AG10803 (cell line): ENCODE measurements at regions not wholly inside any gene's neighbourhood (a gene's known extent, or its start where the extent isn't known, plus 50 kb on each side); places are given as distances from the start of the nearest gene placed in this dataset.

Experiments
- DNase-seq: peaks from one replicate; pipeline ENCODE4 v3.0.0; 2010; ENCODE audit warnings: low read depth
- H3K4me3 ChIP-seq: 2 replicates; pipeline ENCODE4 v1.5.1; 2011; ENCODE audit warnings: mild to moderate bottlenecking, low read length, control low read depth
- TF ChIP-seq, protein P1 (sequence below): conservative IDR thresholded peaks from 2 replicates; pipeline ENCODE4 v1.5.1; 2011; ENCODE audit warnings: mild to moderate bottlenecking, low read length, control low read depth, inconsistent platforms

DNA sequence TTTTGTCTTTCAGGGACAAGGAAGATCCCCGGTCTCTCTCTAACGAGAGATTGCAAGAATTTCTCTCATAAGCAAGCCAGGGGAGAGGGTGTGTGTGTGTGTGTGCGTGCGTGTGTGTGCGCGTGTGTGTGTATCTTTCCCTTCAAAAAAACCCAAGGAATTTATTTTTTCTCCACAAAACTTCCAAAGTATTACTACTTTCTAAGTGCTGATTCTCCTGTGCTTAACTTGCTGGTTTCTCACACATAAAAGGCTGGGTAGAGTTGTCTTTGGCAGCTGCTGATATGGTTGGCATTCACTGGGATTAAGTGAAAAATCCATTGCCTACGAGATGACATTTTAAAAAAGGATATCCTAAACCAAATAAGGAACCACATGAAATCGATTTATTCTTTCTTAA, 435.7 kb downstream of the RAPGEF2 start:
- no peak overlapping the region for H3K4me3 ChIP-seq
- DNase-seq, result no peak
- TF ChIP-seq, protein P1, sequence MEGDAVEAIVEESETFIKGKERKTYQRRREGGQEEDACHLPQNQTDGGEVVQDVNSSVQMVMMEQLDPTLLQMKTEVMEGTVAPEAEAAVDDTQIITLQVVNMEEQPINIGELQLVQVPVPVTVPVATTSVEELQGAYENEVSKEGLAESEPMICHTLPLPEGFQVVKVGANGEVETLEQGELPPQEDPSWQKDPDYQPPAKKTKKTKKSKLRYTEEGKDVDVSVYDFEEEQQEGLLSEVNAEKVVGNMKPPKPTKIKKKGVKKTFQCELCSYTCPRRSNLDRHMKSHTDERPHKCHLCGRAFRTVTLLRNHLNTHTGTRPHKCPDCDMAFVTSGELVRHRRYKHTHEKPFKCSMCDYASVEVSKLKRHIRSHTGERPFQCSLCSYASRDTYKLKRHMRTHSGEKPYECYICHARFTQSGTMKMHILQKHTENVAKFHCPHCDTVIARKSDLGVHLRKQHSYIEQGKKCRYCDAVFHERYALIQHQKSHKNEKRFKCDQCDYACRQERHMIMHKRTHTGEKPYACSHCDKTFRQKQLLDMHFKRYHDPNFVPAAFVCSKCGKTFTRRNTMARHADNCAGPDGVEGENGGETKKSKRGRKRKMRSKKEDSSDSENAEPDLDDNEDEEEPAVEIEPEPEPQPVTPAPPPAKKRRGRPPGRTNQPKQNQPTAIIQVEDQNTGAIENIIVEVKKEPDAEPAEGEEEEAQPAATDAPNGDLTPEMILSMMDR, result no peak

- TF ChIP-seq, protein P1, result no peak
- DNase-seq, result no peak
- H3K4me3 ChIP-seq, result no peak overlapping the region
Observed at GRCh38 chr4:159540038-159540437, 437.2 kb downstream of the RAPGEF2 start.

GRCh38 chr4:159540501-159540900, 437.6 kb downstream of the RAPGEF2 start:
- H3K4me3 ChIP-seq, result no peak overlapping the region
- TF ChIP-seq, protein P1, result no peak
- no peak for DNase-seq

- no peak for DNase-seq
- TF ChIP-seq, protein P1, result no peak
- H3K4me3 ChIP-seq, result no peak overlapping the region
Observed at GRCh38 chr4:159541143-159541542, 438.3 kb downstream of the RAPGEF2 start.

- no peak for DNase-seq
- no peak overlapping the region for H3K4me3 ChIP-seq
- TF ChIP-seq, protein P1, result no peak
Observed at GRCh38 chr4:159542296-159542695, 439.4 kb downstream of the RAPGEF2 start.

DNA sequence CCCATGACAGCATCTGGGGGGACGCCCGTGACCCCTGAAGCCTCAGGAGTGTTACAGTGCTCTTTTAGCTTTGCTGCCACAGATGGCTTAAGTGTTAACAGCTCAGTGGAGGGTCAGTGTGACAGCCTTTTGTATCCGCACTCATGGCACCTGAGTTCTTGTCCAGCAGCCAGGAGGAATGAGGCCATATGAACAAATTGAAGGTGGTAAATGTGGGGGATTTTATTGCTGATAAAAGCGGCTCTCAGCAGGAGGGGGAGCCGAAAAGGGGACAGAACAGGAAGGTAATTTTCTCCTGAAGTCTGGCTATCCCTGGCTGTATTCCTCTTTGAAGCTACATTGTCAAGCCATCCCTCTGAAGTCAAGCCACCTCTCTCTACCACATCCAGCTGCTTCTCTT, 441.0 kb downstream of the RAPGEF2 start:
- no peak for DNase-seq
- TF ChIP-seq, protein P1, result no peak
- no peak overlapping the region for H3K4me3 ChIP-seq

- TF ChIP-seq, protein P1, result no peak
- H3K4me3 ChIP-seq, result no peak overlapping the region
- no peak for DNase-seq
Observed at GRCh38 chr4:159545556-159545955, 442.7 kb downstream of the RAPGEF2 start.
